Skin of body (tissue), 1 donor: ENCODE measurements at regions not wholly inside any gene's neighbourhood (a gene's known extent, or its start where the extent isn't known, plus 50 kb on each side); places are given as distances from the start of the nearest gene placed in this dataset.
A peak's percentile ranks its signal among the peaks of the same experiment; 100 is the strongest.
"Not testable (repeated sequence)": the region's sequence is repeated elsewhere in the genome, so short reads cannot be mapped to it uniquely, and the experiment has no call there.

Source experiments
- DNase-seq: peaks from one replicate; lab custom pipeline; 2025; lab: John Stamatoyannopoulos, UW

DNA sequence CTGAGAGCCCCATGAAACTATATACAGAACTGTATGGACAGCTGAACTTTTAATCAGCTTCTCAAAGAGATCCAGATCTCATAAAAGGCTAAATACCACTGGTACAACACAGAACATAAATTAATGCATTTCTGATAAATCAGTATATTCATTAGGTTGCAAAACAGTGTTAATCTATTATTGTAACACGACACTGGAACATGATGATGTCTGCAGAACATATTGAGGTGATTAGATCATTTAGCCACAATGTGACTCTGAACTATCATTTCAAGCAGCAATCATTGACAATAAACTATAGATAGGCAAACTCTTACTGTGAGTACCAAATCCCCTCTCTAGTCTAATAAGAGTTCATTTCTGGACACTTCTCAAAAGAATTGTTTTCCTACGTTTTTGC lies 50.3 kb downstream of the GASK1B start:
- peak; percentile 41 for DNase-seq

DNA sequence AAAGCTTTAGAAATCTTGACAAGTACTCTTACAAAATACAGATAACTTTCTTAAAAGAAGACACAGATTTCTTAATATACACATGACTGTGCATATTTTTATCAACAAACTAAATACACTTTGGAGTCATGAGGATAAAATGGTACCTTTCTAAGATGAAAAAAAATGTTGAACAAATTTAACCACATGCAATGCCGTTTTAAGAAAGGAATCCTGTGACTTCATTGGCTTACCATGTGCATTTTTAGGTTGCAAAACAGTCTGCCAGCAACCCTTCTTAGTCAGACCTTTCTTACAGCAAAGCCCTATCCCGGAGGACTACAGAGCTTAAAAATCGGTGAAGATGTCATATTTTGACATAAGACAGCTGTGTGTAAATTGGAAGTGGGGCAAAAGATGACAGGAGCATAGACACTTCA lies 51.7 kb downstream of the GASK1B start:
- peak; percentile 94 for DNase-seq

GRCh38 chr4:158120645-158121151 lies 52.1 kb downstream of the GASK1B start:
- peak; percentile 94 for DNase-seq

- DNase-seq: no peak
These were observed 60.2 kb downstream of the GASK1B start for GRCh38 chr4:158112611-158113010.

DNA sequence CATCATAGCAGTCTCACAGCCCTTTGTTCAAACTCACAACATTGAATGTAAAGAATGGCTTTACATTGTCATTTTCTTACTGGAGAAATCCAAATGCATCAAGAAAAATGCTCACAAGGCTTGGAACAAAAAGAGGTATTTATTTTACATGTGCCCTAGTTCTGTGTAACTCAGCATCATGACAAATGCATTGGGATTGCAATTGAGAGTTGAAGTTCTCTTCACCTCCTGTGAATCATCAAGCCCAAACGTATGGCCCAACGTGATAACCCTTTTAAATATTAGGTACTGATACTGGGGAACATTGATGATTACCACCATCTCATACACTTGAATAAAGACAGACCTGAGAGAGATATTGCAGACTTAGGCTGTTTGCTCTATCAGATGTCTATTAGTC lies 61.6 kb downstream of the GASK1B start:
- DNase-seq: no peak

- DNase-seq: no peak
These were observed 69.9 kb downstream of the GASK1B start for GRCh38 chr4:158102904-158103303.

DNA sequence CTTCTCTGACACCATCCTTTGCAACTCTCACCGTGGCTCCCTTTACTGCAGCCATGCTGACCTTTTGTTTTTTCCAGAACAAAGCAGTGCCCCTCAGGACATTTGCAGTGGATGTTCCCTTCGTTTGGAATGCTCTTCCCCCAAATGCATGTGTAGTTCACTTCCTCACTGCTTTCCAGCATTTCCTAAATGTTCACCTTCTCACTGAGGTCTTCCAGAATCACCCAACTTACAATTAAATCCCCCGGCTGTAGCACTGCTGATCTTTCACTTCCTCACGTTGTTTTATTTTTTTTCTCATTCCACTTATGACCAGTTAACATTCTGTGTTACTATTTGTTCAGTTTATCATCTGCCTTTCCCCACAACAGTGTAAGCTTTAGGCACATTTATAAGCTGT lies 73.1 kb downstream of the GASK1B start:
- no peak for DNase-seq

DNA sequence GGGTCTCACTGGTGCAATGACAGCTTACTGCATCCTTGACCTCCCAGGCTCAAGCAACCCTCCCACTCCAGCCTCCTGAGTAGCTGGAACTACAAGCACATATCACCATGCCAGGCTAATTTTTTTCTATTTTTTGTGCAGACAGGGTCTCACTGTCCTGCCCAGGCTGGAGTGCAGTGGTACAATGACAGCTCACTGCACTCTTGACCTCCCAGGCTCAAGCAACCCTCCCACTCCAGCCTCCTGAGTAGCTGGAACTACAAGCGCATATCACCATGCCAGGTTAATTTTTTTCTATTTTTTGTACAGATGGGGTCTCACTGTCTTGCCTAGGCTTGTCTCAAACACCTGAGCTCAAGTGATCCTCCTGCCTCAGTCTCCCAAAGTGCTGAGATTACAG lies 74.0 kb downstream of the GASK1B start:
- no peak for DNase-seq

DNA sequence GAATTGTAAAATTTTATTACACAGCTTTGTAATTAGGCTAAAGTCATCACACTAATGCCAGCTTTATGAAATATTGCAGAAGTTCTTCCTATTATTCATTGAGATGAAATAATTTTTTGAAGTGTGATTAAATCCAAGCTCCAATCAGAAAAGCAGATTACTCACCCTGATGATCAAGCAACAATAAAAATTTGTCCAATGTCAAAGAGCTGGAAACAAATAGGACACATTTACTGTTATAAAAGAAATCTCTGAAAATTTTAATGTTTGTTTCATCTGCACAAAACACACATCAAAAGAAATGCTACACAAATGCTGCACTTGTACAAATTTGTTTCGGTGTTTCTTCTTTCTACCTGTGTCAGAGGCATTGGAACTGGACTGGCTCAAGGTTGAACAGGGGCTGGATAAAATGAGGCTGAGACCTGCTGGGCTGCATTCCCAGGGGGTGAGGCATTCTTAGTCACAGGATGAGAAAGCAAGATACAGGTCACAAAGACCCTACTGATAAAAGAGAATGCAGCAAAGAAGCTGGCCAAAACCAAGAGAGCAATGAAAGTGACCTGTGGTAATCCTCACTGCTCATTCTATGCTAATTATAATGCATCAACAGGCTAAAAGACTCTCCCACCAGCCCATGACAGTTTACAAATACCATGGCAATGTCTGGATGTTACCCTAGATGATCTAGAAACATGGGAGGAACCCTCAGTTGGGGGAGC lies 78.3 kb downstream of the GASK1B start:
- DNase-seq: no peak

DNA sequence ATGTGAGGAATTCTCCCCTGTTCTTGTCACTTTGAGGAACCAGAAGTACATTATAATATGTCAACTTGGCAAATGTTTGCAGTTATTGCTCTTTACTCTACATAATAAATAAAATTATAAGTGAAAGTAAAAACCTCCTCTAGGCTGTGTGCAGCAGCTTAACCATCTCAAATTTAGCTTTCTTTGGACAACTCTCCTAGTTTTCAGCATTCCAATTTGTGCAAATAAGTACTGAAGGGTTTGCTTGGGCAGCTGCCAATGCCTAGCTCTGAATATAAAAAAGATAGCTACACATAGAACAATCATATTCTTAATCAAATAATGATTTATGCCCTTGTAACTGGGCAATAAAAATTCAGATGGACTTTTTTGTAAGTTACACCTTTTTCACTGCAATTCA lies 82.5 kb downstream of the GASK1B start:
- DNase-seq: no peak

- DNase-seq: not testable (repeated sequence)
These were observed 82.9 kb downstream of the GASK1B start for GRCh38 chr4:158089897-158090296.

- no peak for DNase-seq
These were observed 92.5 kb downstream of the GASK1B start for GRCh38 chr4:158080354-158080753.

DNA sequence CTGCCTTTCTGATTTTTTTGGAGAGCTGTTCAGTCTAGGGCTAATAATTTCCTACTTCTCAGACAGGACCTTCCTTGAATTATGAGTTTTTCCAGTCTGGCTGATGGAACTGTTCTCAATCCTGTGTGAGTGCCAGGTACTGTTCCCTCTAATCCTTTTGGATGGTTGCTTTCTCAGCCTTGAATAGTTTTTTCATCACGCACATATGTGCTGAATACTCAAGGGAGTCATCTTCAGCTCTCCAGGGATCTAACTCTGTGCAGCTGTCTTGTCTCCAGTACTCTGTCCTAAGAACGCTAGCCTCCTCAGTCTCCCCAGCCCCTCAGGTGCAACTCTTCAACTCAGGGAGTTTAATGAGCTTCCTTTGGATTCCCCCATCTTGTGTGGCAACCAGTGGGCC lies 93.2 kb downstream of the GASK1B start:
- peak; percentile 57 for DNase-seq

DNA sequence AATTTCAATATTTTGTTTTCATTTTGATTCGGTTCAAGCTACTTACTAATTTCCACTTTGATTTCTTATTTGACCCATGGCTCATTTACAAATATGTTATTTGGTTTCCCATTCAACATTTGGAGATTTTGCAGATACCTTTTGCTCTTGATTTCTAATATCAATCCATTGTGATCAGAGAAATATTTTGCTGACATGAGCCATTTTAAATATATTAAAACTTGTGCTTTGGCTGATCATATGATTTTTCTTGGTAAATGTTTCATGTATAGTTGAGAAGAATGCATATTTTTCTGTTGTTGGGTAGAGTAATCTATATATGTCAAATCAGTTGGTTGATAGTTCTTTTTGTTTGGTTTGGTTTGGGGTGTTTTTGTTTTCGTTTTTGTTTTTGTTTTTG lies 95.0 kb downstream of the GASK1B start:
- DNase-seq: no peak

- no peak for DNase-seq
These were observed 98.0 kb downstream of the GASK1B start for GRCh38 chr4:158074851-158075250.

GRCh38 chr4:158071931-158072330 lies 100.9 kb downstream of the GASK1B start:
- DNase-seq: no peak

- DNase-seq: no peak
These were observed 104.8 kb downstream of the GASK1B start for GRCh38 chr4:158068068-158068467.

DNA sequence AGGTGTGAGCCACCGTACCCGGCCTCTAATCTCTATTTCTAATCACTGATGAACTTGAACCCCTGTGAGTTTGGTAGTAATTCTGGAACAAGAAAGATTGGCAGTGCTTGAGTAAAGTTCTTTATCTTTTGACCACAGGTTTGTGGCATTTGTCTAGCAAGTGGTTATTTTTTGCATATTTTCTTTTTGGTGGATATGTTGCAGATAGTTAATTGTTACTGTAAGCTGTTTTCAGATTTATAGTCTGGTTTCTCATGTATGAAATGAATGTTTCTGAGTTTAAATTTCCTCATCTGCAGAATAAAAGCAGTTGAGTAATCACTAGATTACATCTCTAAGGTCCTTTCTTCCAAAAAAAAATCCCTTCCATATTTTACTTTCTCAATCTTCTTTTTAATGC lies 105.2 kb downstream of the GASK1B start:
- DNase-seq: no peak

GRCh38 chr4:158065603-158066002 lies 107.2 kb downstream of the GASK1B start:
- DNase-seq: no peak

- DNase-seq: no peak
These were observed 107.6 kb downstream of the GASK1B start for GRCh38 chr4:158065176-158065575.

DNA sequence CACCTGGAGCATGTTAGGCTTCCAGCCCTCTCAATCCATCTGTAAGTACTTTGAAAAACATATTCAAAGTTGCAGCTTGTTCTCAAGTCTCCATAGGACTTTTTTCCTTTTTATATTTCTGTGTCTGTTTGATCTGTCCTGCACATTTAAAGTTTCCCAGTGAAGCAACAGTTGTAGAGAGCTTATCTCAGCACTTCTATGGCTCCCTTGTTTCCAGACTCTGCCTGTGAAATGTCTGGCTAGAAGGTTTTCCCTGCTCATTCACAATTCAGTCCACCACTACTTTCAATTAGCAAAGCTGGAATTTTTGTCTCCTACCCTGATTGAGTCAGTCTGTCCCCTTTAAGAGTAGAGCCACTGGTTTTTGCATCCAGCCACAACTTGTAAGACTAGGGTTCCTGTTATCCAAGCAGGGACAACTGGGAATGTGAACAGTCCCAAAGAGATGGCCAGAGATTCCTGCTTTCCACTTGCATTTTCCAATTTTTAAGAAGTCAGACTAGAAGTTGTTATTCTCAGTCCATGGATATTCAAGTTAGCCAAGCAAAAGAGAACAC lies 116.1 kb downstream of the GASK1B start:
- no peak for DNase-seq

DNA sequence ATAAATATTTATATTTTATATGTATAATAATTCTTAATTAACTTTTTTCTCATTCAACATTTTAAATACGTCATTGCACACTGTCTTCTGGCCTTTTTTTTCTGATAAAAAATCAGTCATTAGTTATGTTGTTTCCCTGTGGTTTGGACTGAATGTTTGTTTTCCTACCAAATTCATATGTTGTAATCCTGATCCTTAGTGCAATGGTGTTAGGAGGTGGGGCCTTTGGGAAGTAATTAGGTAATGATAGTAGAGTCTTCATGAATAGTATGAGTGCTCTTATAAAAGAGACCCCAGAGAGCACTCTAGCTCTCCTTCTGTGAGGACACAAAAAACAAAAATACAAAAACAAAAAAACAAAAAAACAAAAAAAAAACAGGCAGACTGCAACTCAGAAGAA lies 117.2 kb downstream of the GASK1B start:
- DNase-seq: no peak

GRCh38 chr4:158053801-158054200 lies 119.0 kb downstream of the GASK1B start:
- DNase-seq: no peak
